IPS DF 4.7 (cell line): ENCODE measurements at regions not wholly inside any gene's neighbourhood (a gene's known extent, or its start where the extent isn't known, plus 50 kb on each side); places are given as distances from the start of the nearest gene placed in this dataset.

Experiments used
- DNase-seq: peaks from one replicate; pipeline ENCODE4 v3.0.0-alpha.2; 2013; ENCODE audit warnings: low spot score; ENCODE audit errors: extremely low read depth

DNA sequence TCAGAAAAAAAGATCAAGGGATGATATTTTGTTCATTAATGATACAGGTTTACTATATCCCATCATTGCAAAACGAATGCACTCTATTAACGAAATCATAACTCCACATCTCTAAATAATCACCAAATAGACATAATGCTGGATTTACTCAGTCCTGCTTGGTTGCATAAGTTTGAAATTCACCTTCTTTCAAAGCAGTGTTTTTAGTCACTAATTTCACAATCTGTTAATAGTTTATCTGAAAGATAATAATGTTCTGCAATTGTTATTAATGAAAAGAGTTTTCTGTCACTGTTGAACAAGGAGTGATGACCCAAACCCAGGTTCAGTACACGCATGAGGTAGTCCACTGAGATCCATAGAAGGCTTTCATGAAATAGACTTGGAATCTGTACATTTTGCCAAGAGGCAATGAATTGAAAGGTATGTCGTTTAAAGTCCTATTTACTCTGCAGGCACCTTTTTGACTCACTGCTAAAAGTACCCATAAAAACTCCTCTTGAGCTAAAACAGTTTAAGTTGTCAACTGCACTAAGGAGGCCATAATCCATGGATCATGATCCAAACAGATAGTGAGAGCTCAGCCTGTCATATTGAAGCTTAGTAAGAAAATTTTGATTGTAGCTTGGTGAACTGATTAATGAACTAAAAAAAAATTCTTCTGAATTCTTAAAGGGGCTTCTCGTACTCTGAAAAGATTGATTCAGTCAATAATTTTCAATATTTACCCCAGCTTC, 75.6 kb upstream of the MBNL1 start:
- DNase-seq = no peak

- DNase-seq = no peak
These were observed 75.0 kb upstream of the MBNL1 start for GRCh38 chr3:152193673-152194267.

GRCh38 chr3:152195206-152195605, 73.5 kb upstream of the MBNL1 start:
- DNase-seq = no peak

DNA sequence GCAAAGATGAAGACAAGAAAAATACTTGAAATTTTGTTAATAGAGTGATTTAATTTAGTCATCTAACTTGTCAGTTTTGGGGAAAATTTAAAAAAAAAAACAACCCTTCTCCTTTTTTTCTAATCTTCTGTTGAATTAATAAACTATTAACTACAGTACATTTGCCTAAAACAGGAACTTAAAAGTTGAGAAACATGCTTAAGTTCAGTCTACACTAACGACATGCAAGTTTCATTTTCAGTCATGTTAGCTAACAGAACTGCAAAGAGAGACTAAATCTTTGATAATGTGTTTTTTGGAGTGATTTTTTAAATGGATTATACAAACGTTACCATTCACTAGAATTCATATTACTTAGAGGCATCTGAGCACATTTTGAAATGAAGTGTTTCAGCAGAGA, 71.9 kb upstream of the MBNL1 start:
- no peak for DNase-seq

DNA sequence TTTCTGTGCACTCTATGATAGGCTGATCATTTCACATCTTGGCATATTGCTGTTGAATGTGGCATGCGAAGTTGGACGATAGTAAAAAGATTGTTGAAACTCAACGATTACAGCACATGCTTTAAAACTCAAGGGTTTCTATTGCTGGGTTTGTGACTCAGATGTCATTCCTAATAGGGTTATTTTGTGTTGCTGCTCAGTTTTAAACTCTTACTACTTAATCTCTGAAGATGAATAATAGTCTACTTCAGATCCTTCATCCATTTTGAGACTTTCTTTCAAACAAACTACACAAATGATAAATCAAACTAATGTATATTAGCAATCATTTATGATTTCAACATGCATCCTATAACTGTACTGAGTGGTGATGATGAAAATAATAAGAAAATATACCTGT, 71.3 kb upstream of the MBNL1 start:
- DNase-seq = no peak

GRCh38 chr3:152197937-152198336, 70.8 kb upstream of the MBNL1 start:
- no peak for DNase-seq

DNA sequence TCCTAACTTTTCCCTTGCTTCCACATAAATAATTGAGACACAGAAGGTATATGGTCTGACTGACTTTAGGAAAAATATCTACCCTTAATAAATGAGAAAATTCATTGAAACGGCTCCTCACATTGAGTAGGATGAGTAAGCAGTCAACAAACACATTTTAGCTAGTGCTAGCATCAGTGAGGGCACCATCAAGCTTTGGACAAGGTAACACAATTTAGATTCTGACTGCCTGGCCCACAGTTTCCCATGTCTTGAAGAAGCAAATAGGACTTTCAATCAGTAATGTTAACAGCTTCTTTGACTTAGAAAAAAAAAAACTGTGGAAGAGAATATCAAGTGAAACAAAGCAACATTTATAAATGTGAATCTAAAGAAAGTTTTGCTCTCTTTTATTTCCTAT, 70.1 kb upstream of the MBNL1 start:
- DNase-seq = no peak

DNA sequence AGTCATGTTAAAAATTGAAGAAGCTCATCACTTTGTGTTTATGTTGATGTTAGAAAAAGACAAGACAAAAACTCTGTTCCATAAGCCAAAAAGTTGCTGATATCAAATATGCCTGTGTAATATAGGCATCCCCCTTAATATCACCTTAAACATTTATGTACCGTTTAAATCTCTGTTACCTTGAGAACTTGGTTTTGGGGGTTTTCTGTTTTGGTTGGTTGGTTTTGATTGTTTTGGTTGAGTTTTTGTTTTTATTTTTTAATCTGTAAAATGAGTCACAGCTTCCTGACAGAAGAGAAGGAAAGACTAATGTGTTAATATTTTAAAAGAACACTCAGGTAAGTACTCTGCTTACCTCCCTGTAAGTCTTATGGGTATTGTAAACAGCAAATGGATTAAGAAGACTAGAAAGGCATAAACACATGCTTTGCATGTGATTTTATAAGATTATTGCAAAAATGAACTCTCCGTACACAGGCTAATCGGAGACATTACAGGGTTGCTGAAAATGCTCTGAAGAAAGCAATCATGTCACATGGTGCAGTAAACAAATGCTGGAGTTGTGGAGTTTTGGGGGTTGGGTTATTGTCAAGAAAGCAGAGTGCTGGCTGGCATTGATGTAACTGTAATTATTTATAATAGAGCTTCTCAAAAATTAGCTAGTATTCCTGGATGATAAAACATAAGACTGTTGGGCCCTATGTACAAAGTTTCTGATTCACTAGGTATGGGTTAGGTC, 69.5 kb upstream of the MBNL1 start:
- DNase-seq = no peak

- no peak for DNase-seq
These were observed 68.0 kb upstream of the MBNL1 start for GRCh38 chr3:152200476-152201420.

GRCh38 chr3:152202976-152203626, 65.6 kb upstream of the MBNL1 start:
- DNase-seq = no peak

GRCh38 chr3:152203652-152204051, 65.1 kb upstream of the MBNL1 start:
- DNase-seq = no peak

DNA sequence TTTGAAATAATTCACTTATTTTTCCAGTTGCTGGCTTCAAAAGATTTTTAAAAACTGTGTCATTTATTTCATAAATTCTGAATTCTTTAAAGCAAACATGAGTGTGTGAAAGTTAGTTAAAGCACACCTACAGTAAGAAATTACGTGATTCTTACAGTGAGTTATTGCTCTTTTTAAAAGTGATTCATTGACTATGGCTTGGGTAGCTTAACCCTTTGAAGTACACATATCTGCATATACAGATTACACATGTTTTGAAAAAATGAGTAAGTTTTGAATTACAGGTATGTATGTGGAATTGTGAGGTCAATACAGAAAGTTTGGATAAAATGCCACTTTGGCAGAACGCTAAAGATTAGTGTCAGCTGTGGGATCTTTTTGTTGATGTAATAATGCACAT, 64.5 kb upstream of the MBNL1 start:
- no peak for DNase-seq

DNA sequence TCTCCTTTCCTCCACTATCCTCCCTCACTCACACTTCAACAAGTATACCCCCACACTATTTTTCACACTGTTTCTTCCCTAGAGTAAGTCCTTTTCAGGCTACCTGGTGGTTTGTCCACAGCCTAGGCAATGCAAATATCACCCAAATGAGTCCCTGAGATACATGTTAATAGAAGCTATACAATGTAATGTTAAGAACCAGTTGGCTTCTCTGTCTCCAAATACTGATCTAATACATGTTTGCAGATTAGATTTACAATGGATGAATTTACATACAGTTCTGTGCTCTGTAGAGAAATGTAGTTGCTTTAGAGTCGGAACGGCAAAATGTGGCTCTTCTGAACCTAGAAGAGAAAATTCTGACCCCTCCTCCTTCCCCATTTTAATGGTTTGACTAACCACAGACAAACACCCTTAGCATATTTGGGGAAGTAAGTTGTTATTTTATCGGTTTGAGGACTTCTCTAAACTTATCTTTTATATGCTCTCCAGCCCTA, 63.6 kb upstream of the MBNL1 start:
- no peak for DNase-seq

GRCh38 chr3:152206243-152206760, 62.4 kb upstream of the MBNL1 start:
- no peak for DNase-seq

- DNase-seq = no peak
These were observed 60.3 kb upstream of the MBNL1 start for GRCh38 chr3:152208439-152208838.

DNA sequence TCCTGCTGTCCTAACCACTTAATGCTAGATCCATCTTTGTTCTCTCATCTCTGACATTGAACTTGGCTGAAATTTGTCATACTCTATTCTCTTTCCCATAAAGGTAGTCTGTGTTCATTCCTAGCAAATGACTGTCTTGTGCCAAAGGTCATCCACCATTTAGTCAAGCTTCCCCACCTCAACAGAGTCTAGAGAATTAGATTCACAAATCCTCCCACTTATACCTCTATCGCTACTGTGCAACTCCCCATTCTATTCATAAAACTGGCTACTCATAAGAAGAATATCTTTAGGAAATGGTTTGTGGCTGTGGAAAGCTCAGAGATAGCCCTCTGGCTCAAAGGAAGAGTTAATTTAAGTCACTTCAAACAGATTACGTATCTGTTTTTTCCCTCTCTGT, 59.7 kb upstream of the MBNL1 start:
- no peak for DNase-seq

DNA sequence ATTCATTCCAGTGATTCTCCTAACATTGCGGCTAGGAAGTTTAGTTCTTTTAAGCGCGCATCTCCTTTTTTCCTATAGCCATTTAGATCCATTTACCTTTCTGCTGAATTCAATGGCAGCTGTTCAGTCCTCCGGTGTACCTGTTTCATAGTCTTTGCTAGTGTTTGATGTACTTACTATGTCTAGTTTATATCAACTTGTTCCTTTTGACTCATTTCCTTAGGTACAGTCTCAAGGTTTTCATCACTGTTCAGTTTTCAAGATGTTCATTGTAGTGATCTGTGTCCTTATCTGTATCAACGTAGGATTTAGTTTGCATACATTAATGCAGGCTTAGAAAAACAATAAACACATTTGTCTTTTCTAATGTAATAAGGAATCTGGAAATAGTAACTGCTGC, 59.0 kb upstream of the MBNL1 start:
- no peak for DNase-seq

GRCh38 chr3:152210697-152211096, 58.0 kb upstream of the MBNL1 start:
- DNase-seq = no peak

DNA sequence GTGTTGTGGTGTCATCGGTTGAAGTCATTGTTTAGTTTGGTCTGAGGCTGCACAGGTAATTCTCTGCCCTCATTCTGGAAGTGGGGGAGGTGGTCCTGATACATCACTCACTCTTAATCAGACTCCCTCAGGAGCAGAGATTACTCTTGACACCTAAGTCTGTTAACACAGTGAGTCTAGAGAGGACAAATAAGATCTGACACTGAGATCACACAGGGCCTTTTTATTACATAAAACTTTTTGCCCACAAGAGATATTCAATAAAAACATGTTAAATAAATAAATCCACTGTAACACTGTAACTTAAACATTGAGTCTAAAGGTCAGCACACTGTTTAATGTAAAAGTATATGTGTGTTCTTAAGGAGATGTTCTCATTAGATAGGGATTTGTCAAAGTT, 57.1 kb upstream of the MBNL1 start:
- DNase-seq = no peak

DNA sequence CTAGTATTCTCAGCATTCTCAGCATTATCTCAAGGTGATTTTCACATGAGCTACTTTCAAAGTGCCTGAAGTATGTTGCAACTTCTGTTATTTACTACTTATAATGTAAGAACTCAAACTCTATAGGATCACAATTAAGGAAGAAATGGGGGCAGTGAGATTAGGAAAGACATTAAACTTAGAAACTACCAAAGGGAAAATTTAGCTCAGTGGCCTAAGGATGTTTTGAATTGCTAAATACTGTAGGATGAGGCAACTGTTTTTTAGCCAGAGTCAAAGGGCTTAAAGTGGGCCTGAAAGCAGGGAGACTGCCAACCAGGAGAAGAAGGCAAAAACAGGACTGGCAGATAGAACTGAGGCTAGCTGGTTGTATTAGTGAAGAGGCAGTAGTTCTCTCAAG, 55.5 kb upstream of the MBNL1 start:
- no peak for DNase-seq

DNA sequence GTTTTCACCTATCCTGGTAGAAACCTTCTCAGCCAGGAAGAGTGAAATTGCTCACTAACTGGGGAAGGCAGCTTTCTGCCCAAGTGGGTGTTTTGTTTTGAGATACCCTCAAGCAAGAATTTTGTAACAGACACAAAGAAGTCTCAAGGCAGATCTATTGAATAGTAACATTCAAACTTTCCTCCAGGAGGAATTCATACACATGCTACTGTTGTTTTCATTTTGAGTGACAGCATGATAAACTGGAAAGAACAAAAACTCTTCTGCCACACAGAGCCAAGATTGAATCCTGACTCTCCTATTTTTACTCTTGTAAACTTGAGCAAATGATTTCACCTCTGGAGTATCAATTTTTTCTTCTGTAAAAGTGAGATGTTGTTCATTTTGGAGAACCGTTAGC, 54.8 kb upstream of the MBNL1 start:
- no peak for DNase-seq
